ENCODE measurements at regions not wholly inside any gene's neighbourhood (a gene's known extent, or its start where the extent isn't known, plus 50 kb on each side); places are given as distances from the start of the nearest gene placed in this dataset.
"Not testable (repeated sequence)": the region's sequence is repeated elsewhere in the genome, so short reads cannot be mapped to it uniquely, and the experiment has no call there.

DNA sequence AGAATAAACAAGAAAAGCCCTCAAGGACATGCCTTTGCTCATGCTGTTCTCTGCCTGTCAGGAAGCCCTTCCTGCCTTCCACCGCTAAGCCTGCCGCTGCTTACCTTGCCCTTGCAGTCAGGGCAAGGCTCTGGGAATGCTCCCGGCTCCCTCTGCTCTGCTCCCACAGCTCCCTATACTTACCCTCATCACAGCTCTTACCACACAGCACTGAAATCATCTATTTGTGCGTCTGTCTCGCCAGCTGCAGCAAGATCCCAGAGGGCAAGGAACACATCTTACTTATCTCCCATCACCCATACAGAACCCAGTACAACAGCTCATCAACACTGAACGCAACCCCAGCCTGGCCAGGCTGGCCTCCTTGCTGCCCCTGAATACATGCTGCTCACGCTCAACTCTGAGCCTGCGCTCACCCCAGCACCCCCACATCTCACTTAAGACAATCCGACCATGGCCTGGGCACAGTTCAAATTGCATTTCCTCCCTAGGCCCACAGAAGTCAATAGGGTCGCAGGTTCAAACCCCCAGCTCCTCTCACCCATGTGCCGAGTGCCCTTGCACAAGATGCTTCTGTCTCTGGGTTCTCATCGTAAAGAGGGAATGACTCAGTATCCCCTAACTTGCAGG, 161.8 kb downstream of the IGLL1 start:
- Histone ChIP-seq H3K4me3 (no peak overlapping the region), H3K27me3 (peaks cover 0 to 16% of the 10 kb centered on the region in 2 donors), H3K36me3 (no peaks in the 10 kb centered on the region), H3K4me1 (no peaks in the 10 kb centered on the region), H3K9me3 (no peaks in the 10 kb centered on the region), H3K27ac (no peak overlapping the region)
- TF ChIP-seq, protein P1, sequence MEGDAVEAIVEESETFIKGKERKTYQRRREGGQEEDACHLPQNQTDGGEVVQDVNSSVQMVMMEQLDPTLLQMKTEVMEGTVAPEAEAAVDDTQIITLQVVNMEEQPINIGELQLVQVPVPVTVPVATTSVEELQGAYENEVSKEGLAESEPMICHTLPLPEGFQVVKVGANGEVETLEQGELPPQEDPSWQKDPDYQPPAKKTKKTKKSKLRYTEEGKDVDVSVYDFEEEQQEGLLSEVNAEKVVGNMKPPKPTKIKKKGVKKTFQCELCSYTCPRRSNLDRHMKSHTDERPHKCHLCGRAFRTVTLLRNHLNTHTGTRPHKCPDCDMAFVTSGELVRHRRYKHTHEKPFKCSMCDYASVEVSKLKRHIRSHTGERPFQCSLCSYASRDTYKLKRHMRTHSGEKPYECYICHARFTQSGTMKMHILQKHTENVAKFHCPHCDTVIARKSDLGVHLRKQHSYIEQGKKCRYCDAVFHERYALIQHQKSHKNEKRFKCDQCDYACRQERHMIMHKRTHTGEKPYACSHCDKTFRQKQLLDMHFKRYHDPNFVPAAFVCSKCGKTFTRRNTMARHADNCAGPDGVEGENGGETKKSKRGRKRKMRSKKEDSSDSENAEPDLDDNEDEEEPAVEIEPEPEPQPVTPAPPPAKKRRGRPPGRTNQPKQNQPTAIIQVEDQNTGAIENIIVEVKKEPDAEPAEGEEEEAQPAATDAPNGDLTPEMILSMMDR (IDR thresholded peaks at IDR 0.05), result no peak
- DNase-seq, result no peak
- intact Hi-C loops (cut with DNase I; ENCODE audit: low total_unique reads), result no loop called here

DNA sequence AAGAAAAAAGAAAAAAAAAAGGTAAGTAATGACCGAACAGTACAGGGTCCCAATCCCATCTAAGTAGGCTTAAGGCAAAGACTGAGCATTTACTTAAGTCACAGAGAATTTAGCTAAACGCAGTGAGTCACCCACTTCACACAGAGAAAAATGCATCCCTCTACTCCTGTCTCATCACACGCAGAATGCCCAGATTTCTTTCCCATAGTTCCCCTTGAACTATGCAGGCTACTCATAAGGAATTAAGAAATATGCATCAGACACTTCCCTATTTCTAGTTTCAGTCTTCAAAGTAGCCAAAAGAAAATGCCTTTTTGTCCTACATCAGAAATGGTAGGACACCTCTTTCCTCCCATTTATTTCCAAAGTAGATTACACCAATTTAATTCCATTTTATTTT, 162.8 kb downstream of the IGLL1 start:
- peaks cover 0 to 16% of the 10 kb centered on the region in 2 donors for H3K27me3 ChIP-seq

DNA sequence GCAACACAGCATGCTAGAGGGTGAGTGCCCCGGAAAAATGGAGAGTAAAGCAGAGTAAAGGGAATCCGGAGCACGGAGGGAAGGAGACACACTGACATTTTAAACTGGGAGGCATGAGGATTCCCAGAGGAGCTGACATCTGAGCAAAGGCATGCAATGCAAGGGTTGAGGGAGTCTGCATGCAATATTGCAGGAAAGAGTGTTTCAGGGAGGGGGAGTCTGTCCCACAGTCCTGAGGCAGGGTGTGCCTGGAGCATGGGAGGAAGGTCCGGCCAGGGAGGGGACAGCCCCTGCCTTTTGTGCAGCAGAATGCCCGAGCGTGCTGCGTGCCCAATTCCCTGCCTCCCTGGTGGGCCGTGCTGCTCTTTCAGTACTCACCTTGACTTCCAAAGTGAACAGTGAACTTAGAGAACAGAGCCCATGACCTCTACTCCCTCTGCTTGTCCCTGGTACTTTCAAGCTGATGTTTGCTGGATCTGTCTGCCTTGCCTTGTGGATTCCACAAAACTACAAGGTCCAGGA, 163.9 kb downstream of the IGLL1 start:
- H3K27ac ChIP-seq; H3K4me3 ChIP-seq; H3K36me3 ChIP-seq; H3K4me1 ChIP-seq; H3K9me3 ChIP-seq; intact Hi-C loops (cut with DNase I; ENCODE audit: low total_unique reads); DNase-seq: not testable (repeated sequence)
- H3K27me3 ChIP-seq, result peaks cover 0 to 16% of the 10 kb centered on the region in 2 donors

More for the DNA sequence above, 162.8 kb downstream of the IGLL1 start:
- H3K9me3 ChIP-seq; intact Hi-C loops (cut with DNase I; ENCODE audit: low total_unique reads); H3K4me3 ChIP-seq; DNase-seq; H3K36me3 ChIP-seq; H3K27ac ChIP-seq; H3K4me1 ChIP-seq: not testable (repeated sequence)

DNA sequence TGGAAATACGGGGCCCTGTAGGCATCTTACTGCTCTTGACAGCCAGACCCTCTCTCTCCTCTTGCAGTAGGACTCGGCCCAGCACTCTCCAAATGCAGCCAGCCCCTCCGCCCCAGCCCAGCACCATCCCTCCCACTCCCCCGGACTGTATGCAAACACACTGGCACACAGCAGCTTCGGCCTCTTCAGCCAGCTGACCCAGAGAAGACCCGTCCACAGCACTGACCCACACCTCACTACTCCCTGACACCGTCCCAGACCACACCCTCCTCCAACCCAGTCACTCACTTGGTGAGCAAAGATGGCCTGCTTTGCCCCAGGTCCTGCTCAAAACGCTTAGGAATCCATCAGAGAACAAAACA, 164.6 kb downstream of the IGLL1 start:
- intact Hi-C loops (cut with DNase I; ENCODE audit: low total_unique reads), result no loop called here
- no peaks in the 10 kb centered on the region for H3K9me3 ChIP-seq
- no peak for DNase-seq
- no peak overlapping the region for H3K4me3 ChIP-seq
- no peak overlapping the region for H3K27ac ChIP-seq
- no peaks in the 10 kb centered on the region for H3K4me1 ChIP-seq
- H3K36me3 ChIP-seq, result no peaks in the 10 kb centered on the region
- peaks cover 0 to 16% of the 10 kb centered on the region in 2 donors for H3K27me3 ChIP-seq
- TF ChIP-seq, protein P1 (IDR thresholded peaks at IDR 0.05), result no peak

DNA sequence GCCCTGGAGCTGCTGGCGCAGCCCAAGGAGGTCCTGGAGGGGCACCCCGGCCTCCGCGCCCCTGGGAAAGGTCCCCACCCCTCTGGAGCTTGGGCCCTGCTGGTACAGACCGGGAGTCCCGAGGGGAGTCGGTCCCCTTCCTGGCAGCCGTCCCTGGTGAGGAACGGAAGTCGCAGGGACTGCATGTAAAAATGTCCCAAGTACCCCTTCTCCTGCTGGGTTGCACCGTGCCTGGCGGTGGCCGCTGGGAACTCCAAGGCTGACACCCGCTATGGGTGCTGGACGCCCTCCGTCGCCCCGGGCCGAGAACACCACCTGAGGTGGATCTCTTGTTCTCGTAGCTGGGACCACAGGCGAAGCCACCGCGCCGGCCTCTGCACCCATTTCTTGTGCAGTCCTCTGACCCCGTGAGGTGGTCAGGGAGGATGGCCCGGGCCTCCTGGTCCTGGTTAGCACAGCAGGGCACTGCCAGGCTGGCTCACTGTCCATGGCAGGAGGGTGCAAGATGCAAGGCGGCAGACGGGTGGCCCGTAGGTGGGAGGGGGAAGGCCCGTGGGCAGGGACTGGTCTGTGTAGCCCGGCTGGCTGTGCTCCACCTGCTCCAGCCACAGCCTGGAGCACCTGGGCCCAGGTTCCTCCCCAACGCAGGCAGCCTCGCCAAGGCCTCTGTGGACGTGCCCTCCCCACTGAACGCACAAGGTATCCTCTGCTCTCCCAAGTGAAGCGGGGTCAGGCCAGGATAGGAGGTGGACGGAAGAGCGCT, 165.2 kb downstream of the IGLL1 start:
- Histone ChIP-seq H3K36me3 (no peaks in the 10 kb centered on the region), H3K4me1 (no peaks in the 10 kb centered on the region), H3K4me3 (no peak overlapping the region), H3K27me3 (peaks cover 0 to 16% of the 10 kb centered on the region in 2 donors), H3K9me3 (no peaks in the 10 kb centered on the region), H3K27ac (no peak overlapping the region)
- intact Hi-C loops (cut with DNase I; ENCODE audit: low total_unique reads), result no loop called here
- no peak for DNase-seq
- TF ChIP-seq, protein P1 (IDR thresholded peaks at IDR 0.05), result no peak

DNA sequence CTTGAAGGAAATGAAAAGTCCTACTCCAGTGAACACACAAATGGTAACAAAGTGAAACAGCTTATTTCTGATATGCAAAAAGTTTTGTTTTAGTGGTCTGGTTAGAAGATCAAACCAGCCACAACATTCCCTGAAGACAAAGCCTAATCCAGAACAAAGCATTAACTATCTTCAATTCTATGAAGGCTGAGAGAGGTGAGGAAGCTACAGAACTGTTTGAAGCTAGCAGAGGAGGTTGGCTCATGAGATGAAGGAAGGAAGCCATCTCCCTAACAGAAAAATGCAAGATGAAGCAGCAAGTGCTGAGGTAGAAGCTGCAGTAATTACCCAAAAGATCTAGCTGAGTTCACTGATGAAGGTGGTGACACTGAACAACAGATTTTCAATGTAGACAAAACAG, 168.4 kb downstream of the IGLL1 start:
- TF ChIP-seq, protein P1 (IDR thresholded peaks at IDR 0.05), result no peak
- intact Hi-C loops (cut with DNase I; ENCODE audit: low total_unique reads), result no loop called here

More for the DNA sequence above, 168.4 kb downstream of the IGLL1 start:
- no peaks in the 10 kb centered on the region for H3K36me3 ChIP-seq
- DNase-seq, result no peak
- no peaks in the 10 kb centered on the region for H3K9me3 ChIP-seq
- no peaks in the 10 kb centered on the region for H3K4me1 ChIP-seq
- H3K27me3 ChIP-seq, result peaks cover 0 to 8% of the 10 kb centered on the region in 2 donors
- no peak overlapping the region for H3K4me3 ChIP-seq
- H3K27ac ChIP-seq, result no peak overlapping the region

Measured in tibial artery (tissue), 4 donors.